ENCODE measurements at regions not wholly inside any gene's neighbourhood (a gene's known extent, or its start where the extent isn't known, plus 50 kb on each side); places are given as distances from the start of the nearest gene placed in this dataset.

DNA sequence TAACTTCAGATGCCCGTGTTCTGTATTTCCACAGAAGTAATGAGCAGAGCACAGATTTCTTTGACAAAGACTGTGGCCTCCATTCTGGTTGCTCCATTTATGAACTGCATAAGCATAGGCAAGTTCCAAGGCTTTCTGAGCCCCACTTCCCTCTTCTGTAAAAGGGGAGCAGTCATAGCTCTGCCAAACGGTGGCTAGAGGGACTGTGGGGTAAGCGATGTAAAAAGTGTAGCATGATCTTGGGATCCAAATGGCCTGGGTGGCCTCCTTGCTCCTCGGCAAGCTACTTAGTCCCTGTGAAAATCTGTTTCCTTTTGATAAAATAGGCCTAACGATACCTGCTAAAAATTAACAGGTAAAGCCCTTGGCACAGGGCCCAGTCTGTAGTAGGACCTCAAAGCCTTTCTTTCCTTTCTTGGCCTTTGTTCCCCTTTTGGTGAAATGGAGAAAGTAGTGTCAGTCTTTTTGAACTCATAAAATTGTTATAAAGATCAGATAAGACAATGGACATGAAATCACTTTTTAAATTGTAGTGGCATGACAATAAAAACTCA, 646.6 kb downstream of the ACTL7B start (continued):
- TF ChIP-seq ZNF17 (CRISPR knock-in tag; IDR thresholded peaks at IDR 0.05) (no peak), RAD21 (CRISPR knock-in tag; IDR thresholded peaks at IDR 0.05) (no peak), KLF6 (CRISPR knock-in tag; IDR thresholded peaks at IDR 0.05) (no peak), WIZ (CRISPR knock-in tag; IDR thresholded peaks at IDR 0.05) (no peak)
- TF ChIP-seq, protein P1, sequence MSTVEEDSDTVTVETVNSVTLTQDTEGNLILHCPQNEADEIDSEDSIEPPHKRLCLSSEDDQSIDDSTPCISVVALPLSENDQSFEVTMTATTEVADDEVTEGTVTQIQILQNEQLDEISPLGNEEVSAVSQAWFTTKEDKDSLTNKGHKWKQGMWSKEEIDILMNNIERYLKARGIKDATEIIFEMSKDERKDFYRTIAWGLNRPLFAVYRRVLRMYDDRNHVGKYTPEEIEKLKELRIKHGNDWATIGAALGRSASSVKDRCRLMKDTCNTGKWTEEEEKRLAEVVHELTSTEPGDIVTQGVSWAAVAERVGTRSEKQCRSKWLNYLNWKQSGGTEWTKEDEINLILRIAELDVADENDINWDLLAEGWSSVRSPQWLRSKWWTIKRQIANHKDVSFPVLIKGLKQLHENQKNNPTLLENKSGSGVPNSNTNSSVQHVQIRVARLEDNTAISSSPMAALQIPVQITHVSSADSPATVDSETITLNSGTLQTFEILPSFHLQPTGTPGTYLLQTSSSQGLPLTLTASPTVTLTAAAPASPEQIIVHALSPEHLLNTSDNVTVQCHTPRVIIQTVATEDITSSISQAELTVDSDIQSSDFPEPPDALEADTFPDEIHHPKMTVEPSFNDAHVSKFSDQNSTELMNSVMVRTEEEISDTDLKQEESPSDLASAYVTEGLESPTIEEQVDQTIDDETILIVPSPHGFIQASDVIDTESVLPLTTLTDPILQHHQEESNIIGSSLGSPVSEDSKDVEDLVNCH (CRISPR knock-in tag; IDR thresholded peaks at IDR 0.05) = no peak

DNA sequence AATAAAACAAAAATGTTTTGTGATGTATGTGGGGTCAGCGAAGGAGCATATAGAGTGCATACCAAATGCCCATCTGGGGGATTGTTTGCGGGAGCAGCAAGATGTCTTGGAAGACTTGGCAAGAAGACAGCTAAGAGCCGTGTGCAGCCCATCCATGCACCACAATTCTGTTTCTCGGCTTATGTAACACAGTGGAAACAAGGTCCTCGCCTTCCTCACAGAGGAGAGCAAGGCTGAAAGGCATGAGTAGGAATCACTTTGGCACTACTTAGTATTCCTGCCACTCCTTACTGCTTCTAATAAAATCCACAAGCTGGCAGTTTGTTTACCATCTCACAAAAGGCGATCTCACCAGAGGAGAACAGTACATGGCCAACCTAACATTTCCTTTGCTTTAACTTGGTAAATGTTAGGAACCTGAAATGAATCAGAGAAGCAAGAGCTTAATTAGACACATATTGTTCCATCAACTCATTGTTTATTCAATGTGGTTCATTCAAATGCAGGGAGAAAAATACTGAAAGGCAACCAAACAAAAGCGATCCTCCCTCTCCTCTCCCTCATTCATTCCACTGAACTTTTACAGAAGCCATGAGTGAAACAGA, 648.1 kb downstream of the ACTL7B start:
- POLR2A ChIA-PET = no interaction called here
- H3K9me3 ChIP-seq (ENCODE audit: low read length) = no peaks in the 10 kb centered on the region
- H3K27ac ChIP-seq (ENCODE audit: extremely low read length, insufficient read depth, low read length) = no peak overlapping the region
- H3K36me3 ChIP-seq (replicated peaks in 1 of 2; ENCODE audit: control insufficient read depth in 1 of 2, insufficient read depth in 2 of 2, low read length in 2 of 2) = no peaks in the 10 kb centered on the region
- H2AFZ ChIP-seq (ENCODE audit: low read length) = no peak overlapping the region
- FAIRE-seq (no peak), ATAC-seq (no peak), DNase-seq (ENCODE audit: low spot score) (no peak)
- H3K4me1 ChIP-seq (ENCODE audit: insufficient read depth, low read length) = no peaks in the 10 kb centered on the region
- intact Hi-C loops (cut with micrococcal nuclease; ENCODE audit: unreplicated experiment) = no loop called here
- H4K20me1 ChIP-seq (ENCODE audit: insufficient read depth, low read length) = no peaks in the 10 kb centered on the region
- H3K4me3 ChIP-seq (replicated peaks in 1 of 3; ENCODE audit: insufficient read depth in 1 of 3, low read depth in 2 of 3, low read length in 3 of 3) = no peak overlapping the region
- H3K9ac ChIP-seq (ENCODE audit: insufficient read depth, low read depth, low read length) = no peak overlapping the region
- H3K4me2 ChIP-seq (ENCODE audit: low read depth, low read length) = no peak overlapping the region
- CTCF ChIA-PET (ENCODE audit: low intra/inter-chr PET ratio, low total read pairs) = no interaction called here
- WGBS (ENCODE audit: low lambda C conversion rate) = 28% methylated on average over 7 of the region's 7 CpGs
- in situ Hi-C loops (cut with HindIII; ENCODE audit: extremely low pct_ligation_motif_present, low pct_unique_long_range_greater_than_20kb) = no loop called here
- BruUV-seq (replicated peaks) = no TSS peak
- no peaks in the 10 kb centered on the region; a peak in 1 of 5 replicates for H3K27me3 ChIP-seq (ENCODE audit: control insufficient read depth in 1 of 2, insufficient read depth in 2 of 2, low read length in 2 of 2)
- H3K79me2 ChIP-seq (ENCODE audit: insufficient read depth, low read length) = no peaks in the 10 kb centered on the region
- no peak for TF ChIP-seq NCOA5 (CRISPR knock-in tag; IDR thresholded peaks at IDR 0.05)

Data from HepG2 (cell line).